HUES6 (cell line): ENCODE measurements at regions not wholly inside any gene's neighbourhood (a gene's known extent, or its start where the extent isn't known, plus 50 kb on each side); places are given as distances from the start of the nearest gene placed in this dataset.

Experiments used
- H3K27ac ChIP-seq: 2 replicates; pipeline ENCODE4 v1.7.0; 2013; ENCODE audit warnings: low read depth, mild to moderate bottlenecking, low read length, inconsistent platforms
- H3K27me3 ChIP-seq: 2 replicates; pipeline ENCODE4 v1.6.1; 2013; ENCODE audit warnings: low read length; ENCODE audit not compliant: control insufficient read depth, insufficient read depth
- H3K36me3 ChIP-seq: 2 replicates; pipeline ENCODE4 v1.6.1; 2013; ENCODE audit warnings: low read length; ENCODE audit not compliant: control insufficient read depth, insufficient read depth
- H3K4me1 ChIP-seq: 2 replicates; pipeline ENCODE4 v1.6.1; 2013; ENCODE audit warnings: low read length; ENCODE audit not compliant: control insufficient read depth, insufficient read depth
- H3K4me3 ChIP-seq: 2 replicates; pipeline ENCODE4 v1.5.1; 2013; ENCODE audit warnings: low read depth, low read length
- H3K9ac ChIP-seq: one replicate; pipeline ENCODE4 v1.6.1; 2013; ENCODE audit warnings: mild to moderate bottlenecking, low read length
- H3K9me3 ChIP-seq: 2 replicates; pipeline ENCODE4 v1.6.1; 2013; ENCODE audit warnings: low read depth, low read length; ENCODE audit not compliant: control insufficient read depth, insufficient read depth

DNA sequence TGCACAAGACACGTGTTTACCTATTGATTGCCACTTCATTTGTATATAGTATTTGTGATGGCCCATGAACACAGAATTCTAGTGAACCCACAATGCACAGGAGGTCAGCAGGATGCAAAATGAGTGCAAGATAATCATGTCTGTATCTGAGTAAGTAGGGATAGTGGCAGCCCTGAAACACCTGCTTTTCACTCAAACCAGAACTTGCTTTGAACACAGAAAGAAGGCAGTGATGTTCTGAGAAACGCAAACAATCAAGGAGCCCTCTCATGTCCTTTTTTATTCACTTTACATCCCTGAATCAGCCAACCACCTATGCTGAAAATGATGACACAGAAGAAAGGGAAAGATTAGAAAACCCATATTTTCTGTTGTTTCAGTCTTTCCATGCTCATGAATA lies 170.4 kb upstream of the AVPR1A start:
- Histone ChIP-seq H3K9me3 (0 out of 2 replicates have a peak, but pooled peaks cover 5% of the 10 kb centered on the region), H3K27ac (no peak overlapping the region), H3K4me3 (no peak overlapping the region), H3K4me1 (no peaks in the 10 kb centered on the region), H3K9ac (no peak overlapping the region), H3K27me3 (no peaks in the 10 kb centered on the region), H3K36me3 (no peaks in the 10 kb centered on the region)

DNA sequence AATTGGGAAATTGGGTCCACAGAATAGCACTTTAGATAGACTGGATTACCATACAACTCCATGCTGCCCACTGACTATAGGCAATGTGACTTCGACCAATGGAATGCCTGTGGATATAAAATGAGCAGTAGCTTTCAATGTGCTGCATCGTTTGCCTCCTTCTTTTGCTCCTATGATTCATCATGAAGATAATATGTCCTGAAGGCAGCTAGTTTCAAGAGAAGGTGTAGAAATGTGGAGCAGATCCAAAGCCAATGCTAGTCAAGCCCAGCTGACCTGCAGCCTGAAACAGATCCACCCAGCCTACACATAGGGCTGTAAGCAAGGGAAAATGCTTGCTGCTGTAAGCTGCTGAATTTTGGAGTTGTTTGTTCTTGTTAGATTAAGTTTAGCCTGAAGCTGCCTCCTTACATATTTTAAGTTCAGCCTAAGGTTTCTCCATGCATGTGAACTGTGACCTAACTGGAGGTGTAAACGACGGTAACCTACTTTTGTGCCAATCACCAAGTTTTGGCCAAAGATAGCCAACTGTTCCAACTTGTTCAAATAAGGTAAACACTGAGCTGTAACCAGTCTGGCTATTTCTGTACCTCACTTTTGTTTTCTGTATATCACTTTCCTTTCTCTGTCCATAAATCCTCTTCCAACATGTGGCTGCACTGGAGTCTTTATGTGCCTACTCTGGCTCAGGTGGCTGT lies 169.1 kb upstream of the AVPR1A start:
- H3K36me3 ChIP-seq = no peaks in the 10 kb centered on the region
- H3K4me1 ChIP-seq = no peaks in the 10 kb centered on the region
- 0 out of 2 replicates have a peak, but pooled peaks cover 5% of the 10 kb centered on the region for H3K9me3 ChIP-seq
- H3K9ac ChIP-seq = no peak overlapping the region
- H3K27ac ChIP-seq = no peak overlapping the region
- H3K4me3 ChIP-seq = no peak overlapping the region
- H3K27me3 ChIP-seq = no peaks in the 10 kb centered on the region

DNA sequence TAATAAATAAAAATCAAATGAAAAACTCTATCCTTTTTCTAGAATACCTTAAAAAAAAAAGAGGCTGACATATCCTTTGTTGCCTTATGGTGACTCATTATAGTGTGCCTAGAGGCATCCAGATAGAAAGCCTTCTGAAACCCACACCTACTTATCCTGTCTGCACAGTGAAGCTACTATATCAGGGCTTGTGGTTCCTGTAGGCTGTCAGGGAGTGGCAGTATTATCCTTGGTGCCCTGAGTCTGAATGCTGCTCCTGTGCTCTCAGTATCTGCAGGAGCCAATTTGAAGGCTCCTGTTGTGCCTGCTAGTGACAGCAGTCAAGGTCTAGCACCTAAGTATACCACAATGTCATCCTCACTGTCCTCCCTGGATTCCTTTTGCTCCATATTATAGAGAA lies 168.4 kb upstream of the AVPR1A start:
- Histone ChIP-seq H3K4me1 (no peaks in the 10 kb centered on the region), H3K27ac (no peak overlapping the region), H3K27me3 (no peaks in the 10 kb centered on the region), H3K4me3 (no peak overlapping the region), H3K36me3 (no peaks in the 10 kb centered on the region), H3K9ac (no peak overlapping the region), H3K9me3 (0 out of 2 replicates have a peak, but pooled peaks cover 5% of the 10 kb centered on the region)

DNA sequence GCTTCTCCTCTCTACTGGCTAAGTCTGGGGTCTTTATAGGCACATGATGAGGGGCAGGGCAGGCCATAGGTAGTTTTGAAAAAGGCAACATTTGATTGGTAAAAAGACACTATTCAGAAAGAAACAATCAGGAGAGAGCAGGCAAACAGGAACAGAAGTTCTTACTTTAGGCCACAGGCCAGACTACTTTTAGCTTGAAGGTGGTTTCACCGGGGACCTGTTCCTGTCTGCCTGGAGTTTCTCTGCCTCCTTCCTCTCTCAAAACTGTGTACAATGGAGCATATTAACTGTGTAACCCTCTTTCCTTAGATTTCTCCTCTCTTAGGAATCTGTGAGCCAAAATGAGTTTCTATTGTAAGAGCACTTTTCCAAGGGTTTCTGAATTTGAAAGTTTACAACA lies 167.9 kb upstream of the AVPR1A start:
- Histone ChIP-seq H3K27ac (no peak overlapping the region), H3K4me3 (no peak overlapping the region), H3K9ac (no peak overlapping the region), H3K36me3 (no peaks in the 10 kb centered on the region), H3K27me3 (no peaks in the 10 kb centered on the region), H3K9me3 (0 out of 2 replicates have a peak, but pooled peaks cover 2% of the 10 kb centered on the region), H3K4me1 (no peaks in the 10 kb centered on the region)

DNA sequence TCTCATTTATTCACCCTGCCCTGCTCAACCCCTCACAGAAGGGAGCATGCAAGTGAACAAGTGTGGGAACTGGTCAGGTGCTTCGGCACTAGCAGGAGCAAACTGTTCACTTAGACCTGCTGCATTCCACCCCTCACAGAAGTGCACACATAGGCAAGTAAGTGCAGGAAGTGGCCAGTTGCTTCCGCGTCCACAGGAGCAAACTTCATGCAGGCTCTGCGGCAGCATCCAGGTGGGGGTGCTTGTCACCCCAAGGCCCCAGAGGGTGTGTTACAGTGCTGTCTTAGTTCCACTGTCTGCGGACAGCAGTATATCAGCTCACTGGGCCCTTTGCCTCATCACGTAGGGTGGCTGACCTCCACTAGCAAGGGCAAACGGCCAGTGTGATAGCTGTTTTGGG lies 167.3 kb upstream of the AVPR1A start:
- H3K27me3 ChIP-seq = no peaks in the 10 kb centered on the region
- H3K27ac ChIP-seq = no peak overlapping the region
- no peak overlapping the region for H3K4me3 ChIP-seq
- H3K9me3 ChIP-seq = no peaks in the 10 kb centered on the region
- no peaks in the 10 kb centered on the region for H3K36me3 ChIP-seq
- H3K9ac ChIP-seq = no peak overlapping the region
- no peaks in the 10 kb centered on the region for H3K4me1 ChIP-seq

DNA sequence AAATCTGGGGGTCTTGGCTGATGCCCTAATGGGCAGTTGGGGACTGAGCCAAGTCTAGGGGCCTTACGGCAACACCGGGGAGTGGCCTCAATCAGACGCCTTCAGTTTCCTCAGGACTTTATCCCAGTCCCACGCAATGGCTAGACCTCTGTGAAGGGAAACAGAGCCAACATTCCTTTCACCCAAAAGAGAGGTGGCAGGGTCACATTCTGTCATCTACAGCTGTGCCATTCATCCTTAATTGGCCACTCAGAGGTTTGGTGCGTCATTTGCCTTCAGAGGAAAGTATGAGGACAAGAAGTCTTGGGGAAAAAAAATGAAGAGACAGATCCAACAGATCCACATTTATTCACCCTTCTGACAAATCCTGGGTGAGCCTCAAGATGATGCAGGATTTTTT lies 166.9 kb upstream of the AVPR1A start:
- no peak overlapping the region for H3K9ac ChIP-seq
- no peak overlapping the region for H3K27ac ChIP-seq

DNA sequence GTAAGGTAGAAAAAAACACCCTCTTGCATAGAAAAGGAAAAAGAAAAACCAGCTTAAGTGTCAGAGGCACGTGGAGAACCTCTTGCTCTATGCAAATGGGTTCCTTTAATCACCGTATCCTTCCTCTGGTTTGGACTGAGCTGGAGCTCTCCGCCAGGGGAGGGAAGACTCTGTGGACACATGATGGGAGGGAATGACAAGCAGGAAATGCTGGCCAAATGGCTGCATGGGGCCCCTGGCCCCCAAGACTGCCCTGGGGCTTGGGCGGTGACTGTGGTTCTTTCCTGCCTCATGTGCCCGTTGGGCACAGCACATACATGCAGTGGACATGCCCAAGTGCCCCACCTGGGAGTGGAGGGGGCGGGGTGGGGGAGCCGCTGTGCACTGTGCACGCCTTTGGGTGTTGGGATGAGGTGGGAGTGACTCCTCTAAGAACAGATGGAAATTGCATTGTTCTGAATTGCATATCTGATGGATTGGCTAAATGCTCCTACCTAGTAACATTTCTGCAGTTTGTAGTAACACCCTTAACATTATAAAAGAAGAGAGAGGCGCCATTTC lies 166.4 kb upstream of the AVPR1A start:
- no peak overlapping the region for H3K4me3 ChIP-seq
- H3K9ac ChIP-seq = no peak overlapping the region
- H3K9me3 ChIP-seq = no peaks in the 10 kb centered on the region
- H3K27me3 ChIP-seq = no peaks in the 10 kb centered on the region
- no peaks in the 10 kb centered on the region for H3K4me1 ChIP-seq
- H3K27ac ChIP-seq = no peak overlapping the region
- H3K36me3 ChIP-seq = no peaks in the 10 kb centered on the region

More for the DNA sequence above, 166.9 kb upstream of the AVPR1A start:
- H3K36me3 ChIP-seq = no peaks in the 10 kb centered on the region
- H3K27me3 ChIP-seq = no peaks in the 10 kb centered on the region
- H3K4me1 ChIP-seq = no peaks in the 10 kb centered on the region
- H3K9me3 ChIP-seq = no peaks in the 10 kb centered on the region
- H3K4me3 ChIP-seq = no peak overlapping the region

DNA sequence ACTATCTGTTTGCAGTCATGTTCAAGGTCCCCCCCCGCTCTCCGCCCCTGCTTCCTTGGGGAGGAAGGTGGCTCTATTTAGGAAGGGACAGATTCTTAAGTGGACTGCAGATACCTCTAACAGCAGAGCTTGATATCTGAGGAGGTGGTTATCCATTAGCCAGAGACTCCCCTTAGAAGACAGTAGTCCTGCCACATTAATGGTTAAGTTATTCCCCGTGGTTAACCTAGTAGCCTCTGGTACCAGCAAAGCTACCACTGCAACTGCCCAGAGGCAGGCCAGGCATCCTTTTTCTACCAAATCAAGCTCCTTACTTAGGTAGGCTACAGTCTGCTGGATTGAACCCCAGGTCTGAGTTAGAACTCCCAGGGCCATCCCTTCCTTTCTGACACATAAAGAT lies 162.1 kb upstream of the AVPR1A start:
- Histone ChIP-seq H3K4me3 (no peak overlapping the region), H3K36me3 (no peaks in the 10 kb centered on the region), H3K4me1 (no peaks in the 10 kb centered on the region), H3K9ac (no peak overlapping the region), H3K27me3 (no peaks in the 10 kb centered on the region), H3K9me3 (peaks cover 9% of the 10 kb centered on the region; the same call in 1 of the 2 replicates), H3K27ac (no peak overlapping the region)

DNA sequence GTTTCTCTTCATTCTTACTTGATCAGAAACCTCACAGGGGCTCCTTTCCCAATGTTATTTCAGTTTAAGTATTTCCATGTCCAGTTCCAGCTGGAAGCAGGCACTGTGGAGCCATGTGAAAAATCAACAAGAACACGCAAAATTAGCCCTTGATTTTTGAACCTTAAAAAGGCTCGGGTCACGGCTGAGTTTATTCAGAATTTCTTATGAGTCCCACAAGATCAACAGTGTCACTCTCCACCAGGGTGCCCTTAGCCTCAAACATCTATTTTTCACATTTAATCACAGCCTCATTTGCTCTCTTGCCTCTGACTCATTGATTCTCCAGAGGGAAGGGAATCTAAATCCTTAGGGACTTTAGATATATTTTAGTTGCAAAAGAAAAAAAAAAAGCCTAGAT lies 157.7 kb upstream of the AVPR1A start:
- Histone ChIP-seq H3K4me1 (no peaks in the 10 kb centered on the region), H3K27me3 (no peaks in the 10 kb centered on the region), H3K36me3 (no peaks in the 10 kb centered on the region), H3K9me3 (peaks cover 9% of the 10 kb centered on the region; the same call in 1 of the 2 replicates), H3K9ac (no peak overlapping the region), H3K4me3 (no peak overlapping the region), H3K27ac (no peak overlapping the region)

DNA sequence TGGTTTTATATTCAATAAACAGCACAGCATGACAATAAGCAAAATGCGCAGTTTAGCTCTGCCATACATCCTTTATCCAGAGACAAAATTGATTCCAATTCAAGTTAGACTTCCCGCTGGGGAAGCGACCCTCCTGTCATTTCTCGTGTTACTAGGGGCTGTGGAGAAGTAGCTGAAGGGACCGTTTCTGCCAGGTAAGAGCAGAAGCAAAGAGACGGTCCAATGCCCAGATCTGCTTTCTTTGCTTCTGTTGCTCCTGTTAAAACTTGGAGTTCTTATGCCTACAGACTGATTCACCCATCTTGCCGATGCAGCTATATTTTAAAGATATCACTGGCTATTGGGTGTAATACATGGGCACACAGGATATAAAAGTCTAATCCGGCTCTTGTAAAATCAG lies 156.8 kb upstream of the AVPR1A start:
- Histone ChIP-seq H3K36me3 (no peaks in the 10 kb centered on the region), H3K9ac (no peak overlapping the region), H3K4me3 (no peak overlapping the region), H3K27ac (no peak overlapping the region), H3K4me1 (no peaks in the 10 kb centered on the region), H3K9me3 (peaks cover 9% of the 10 kb centered on the region; the same call in 1 of the 2 replicates), H3K27me3 (no peaks in the 10 kb centered on the region)
